ENCODE measurements at regions not wholly inside any gene's neighbourhood (a gene's known extent, or its start where the extent isn't known, plus 50 kb on each side); places are given as distances from the start of the nearest gene placed in this dataset.

GRCh38 chr16:6625606-6626005 lies 707.0 kb upstream of the RBFOX1 start:
- Histone ChIP-seq H3K9ac (ENCODE audit: low read depth in 2 of 2, low read length in 2 of 2) (no peak overlapping the region), H3K4me1 (no peaks in the 10 kb centered on the region), H3K27me3 (no peaks in the 10 kb centered on the region), H3K27ac (no peak overlapping the region), H3K9me3 (no peaks in the 10 kb centered on the region), H3K4me3 (no peak overlapping the region), H3K36me3 (no peaks in the 10 kb centered on the region)
- DNase-seq = no peak
- intact Hi-C loops (cut with DNase I) = no loop called here
- no peak for TF ChIP-seq CTCF (IDR thresholded peaks at IDR 0.05)

- H3K4me1 ChIP-seq = no peaks in the 10 kb centered on the region
- no peak overlapping the region for H3K27ac ChIP-seq
- H3K27me3 ChIP-seq = no peaks in the 10 kb centered on the region
- no peaks in the 10 kb centered on the region for H3K36me3 ChIP-seq
- H3K4me3 ChIP-seq = no peak overlapping the region
- intact Hi-C loops (cut with DNase I) = no loop called here
- no peak overlapping the region for H3K9ac ChIP-seq (ENCODE audit: low read depth in 2 of 2, low read length in 2 of 2)
- no peak for DNase-seq
- TF ChIP-seq CTCF (IDR thresholded peaks at IDR 0.05) = no peak
- H3K9me3 ChIP-seq = no peaks in the 10 kb centered on the region
Observed at GRCh38 chr16:6618874-6619273, 713.8 kb upstream of the RBFOX1 start.

GRCh38 chr16:6616746-6617145 lies 715.9 kb upstream of the RBFOX1 start:
- no peak overlapping the region for H3K9ac ChIP-seq (ENCODE audit: low read depth in 2 of 2, low read length in 2 of 2)
- H3K4me3 ChIP-seq = no peak overlapping the region
- TF ChIP-seq CTCF (IDR thresholded peaks at IDR 0.05) = no peak
- H3K27me3 ChIP-seq = no peaks in the 10 kb centered on the region
- intact Hi-C loops (cut with DNase I) = no loop called here
- H3K4me1 ChIP-seq = no peaks in the 10 kb centered on the region
- DNase-seq = no peak
- H3K27ac ChIP-seq = no peak overlapping the region
- no peaks in the 10 kb centered on the region for H3K9me3 ChIP-seq
- H3K36me3 ChIP-seq = no peaks in the 10 kb centered on the region

- Histone ChIP-seq H3K36me3 (no peaks in the 10 kb centered on the region), H3K4me3 (no peak overlapping the region), H3K9me3 (no peaks in the 10 kb centered on the region), H3K4me1 (no peaks in the 10 kb centered on the region), H3K9ac (ENCODE audit: low read depth in 2 of 2, low read length in 2 of 2) (no peak overlapping the region), H3K27ac (no peak overlapping the region), H3K27me3 (no peaks in the 10 kb centered on the region)
- no peak for DNase-seq
- no peak for TF ChIP-seq CTCF (IDR thresholded peaks at IDR 0.05)
- intact Hi-C loops (cut with DNase I) = no loop called here
Observed at GRCh38 chr16:6615636-6616035, 717.0 kb upstream of the RBFOX1 start.

- H3K9me3 ChIP-seq = no peaks in the 10 kb centered on the region
- no peak for DNase-seq
- TF ChIP-seq CTCF (IDR thresholded peaks at IDR 0.05) = no peak
- no peaks in the 10 kb centered on the region for H3K36me3 ChIP-seq
- no peak overlapping the region for H3K9ac ChIP-seq (ENCODE audit: low read depth in 2 of 2, low read length in 2 of 2)
- intact Hi-C loops (cut with DNase I) = no loop called here
- no peaks in the 10 kb centered on the region for H3K27me3 ChIP-seq
- H3K4me3 ChIP-seq = no peak overlapping the region
- H3K4me1 ChIP-seq = no peaks in the 10 kb centered on the region
- no peak overlapping the region for H3K27ac ChIP-seq
Observed at GRCh38 chr16:6611535-6611934, 721.1 kb upstream of the RBFOX1 start.

GRCh38 chr16:6605490-6605889 lies 727.2 kb upstream of the RBFOX1 start:
- H3K4me3 ChIP-seq = no peak overlapping the region
- no peak for DNase-seq
- no peaks in the 10 kb centered on the region for H3K9me3 ChIP-seq
- H3K36me3 ChIP-seq = no peaks in the 10 kb centered on the region
- H3K9ac ChIP-seq (ENCODE audit: low read depth in 2 of 2, low read length in 2 of 2) = no peak overlapping the region
- H3K4me1 ChIP-seq = no peaks in the 10 kb centered on the region
- TF ChIP-seq CTCF (IDR thresholded peaks at IDR 0.05) = no peak
- intact Hi-C loops (cut with DNase I) = no loop called here
- no peaks in the 10 kb centered on the region for H3K27me3 ChIP-seq
- H3K27ac ChIP-seq = no peak overlapping the region

Data from colonic mucosa (tissue), 4 donors.